Neuronal stem cell (in vitro differentiated cells): ENCODE measurements at regions not wholly inside any gene's neighbourhood (a gene's known extent, or its start where the extent isn't known, plus 50 kb on each side); places are given as distances from the start of the nearest gene placed in this dataset.

Experiments used
- DNase-seq: peaks from one replicate; pipeline ENCODE4 v3.0.0-alpha.2; 2013; ENCODE audit warnings: low spot score
- H2AFZ ChIP-seq: one replicate; pipeline ENCODE4 v1.6.1; 2013; ENCODE audit warnings: mild to moderate bottlenecking, low read length, inconsistent platforms
- H2AK5ac ChIP-seq: 2 replicates; pipeline ENCODE4 v1.6.1; 2013; ENCODE audit warnings: low read depth, mild to moderate bottlenecking, inconsistent platforms, low read length, moderate library complexity, mixed read lengths
- H2BK120ac ChIP-seq: 2 replicates; pipeline ENCODE4 v1.6.1; 2013; ENCODE audit warnings: low read depth, mild to moderate bottlenecking, inconsistent platforms, low read length, moderate library complexity, mixed read lengths
- H2BK12ac ChIP-seq: one replicate; pipeline ENCODE4 v1.6.1; 2013; ENCODE audit warnings: low read length, inconsistent platforms
- H2BK15ac ChIP-seq: 2 replicates; pipeline ENCODE4 v1.6.1; 2013; ENCODE audit warnings: mild to moderate bottlenecking, low read length, inconsistent platforms, mixed read lengths
- H2BK5ac ChIP-seq: one replicate; pipeline ENCODE4 v1.6.1; 2013; ENCODE audit warnings: inconsistent platforms, mild to moderate bottlenecking, low read length, moderate library complexity
- H3K14ac ChIP-seq: one replicate; pipeline ENCODE4 v1.6.1; 2013; ENCODE audit warnings: low read length, inconsistent platforms
- H3K18ac ChIP-seq: 2 replicates; pipeline ENCODE4 v1.6.1; 2013; ENCODE audit warnings: low read length, inconsistent platforms
- H3K23ac ChIP-seq: 2 replicates; pipeline ENCODE4 v1.6.1; 2013; ENCODE audit warnings: low read depth, mild to moderate bottlenecking, mixed read lengths, low read length, inconsistent platforms; ENCODE audit not compliant: poor library complexity
- H3K27ac ChIP-seq: replicated peaks from 3 replicates; pipeline ENCODE4 v1.5.1; 2013; ENCODE audit warnings: low read length, inconsistent platforms
- H3K27me3 ChIP-seq, 3 experiments: 2 replicates each; pipeline ENCODE4 v1.6.1; 2013; ENCODE audit warnings: low read length in 3 of 3, mild to moderate bottlenecking in 2 of 3, inconsistent platforms in 1 of 3, low read depth in 1 of 3, mixed read lengths in 1 of 3, moderate library complexity in 1 of 3; ENCODE audit not compliant: control insufficient read depth in 3 of 3, insufficient read depth in 3 of 3
- H3K36me3 ChIP-seq, 2 donors: replicated peaks in 1 of 2; 2 replicates each; pipeline ENCODE4 v1.6.1; 2013; ENCODE audit warnings: low read length in 2 of 2; ENCODE audit not compliant: control insufficient read depth in 2 of 2, insufficient read depth in 2 of 2
- H3K4ac ChIP-seq: 2 replicates; pipeline ENCODE4 v1.6.1; 2013; ENCODE audit warnings: inconsistent platforms, mild to moderate bottlenecking, low read length, moderate library complexity
- H3K4me1 ChIP-seq, 2 donors: 1 replicate in 1 of 2; 2 replicates in 1 of 2; pipeline ENCODE4 v1.6.1; 2013; ENCODE audit warnings: low read length in 2 of 2, low read depth in 1 of 2; ENCODE audit not compliant: control insufficient read depth in 2 of 2, insufficient read depth in 1 of 2
- H3K4me2 ChIP-seq: one replicate; pipeline ENCODE4 v1.6.1; 2013; ENCODE audit warnings: mild to moderate bottlenecking, low read length, inconsistent platforms; ENCODE audit not compliant: insufficient read depth, poor library complexity, severe bottlenecking
- H3K4me3 ChIP-seq, 2 donors: 2 replicates each; pipeline ENCODE4 v1.5.1; 2013; ENCODE audit warnings: low read length in 2 of 2, mild to moderate bottlenecking in 2 of 2, inconsistent platforms in 1 of 2, moderate library complexity in 1 of 2
- H3K79me1 ChIP-seq: one replicate; pipeline ENCODE4 v1.6.1; 2013; ENCODE audit warnings: low read depth, mild to moderate bottlenecking, inconsistent platforms, low read length, moderate library complexity
- H3K9ac ChIP-seq: one replicate; pipeline ENCODE4 v1.6.1; 2013; ENCODE audit warnings: mild to moderate bottlenecking, low read depth, low read length, inconsistent platforms; ENCODE audit not compliant: poor library complexity
- H3K9me3 ChIP-seq, 2 donors: replicated peaks in 1 of 2; 2 replicates each; pipeline versions ENCODE3 to v1.6.1; 2013; ENCODE audit warnings: low read length in 2 of 2, mild to moderate bottlenecking in 2 of 2, inconsistent platforms in 1 of 2, low read depth in 1 of 2, mixed read lengths in 1 of 2, moderate library complexity in 1 of 2; ENCODE audit not compliant: control insufficient read depth in 2 of 2, insufficient read depth in 1 of 2
- H4K8ac ChIP-seq: one replicate; pipeline ENCODE4 v1.6.1; 2013; ENCODE audit warnings: low read depth, mild to moderate bottlenecking, inconsistent platforms, low read length, moderate library complexity
- H4K91ac ChIP-seq: one replicate; pipeline ENCODE4 v1.6.1; 2013; ENCODE audit warnings: low read length, low read depth, mild to moderate bottlenecking, inconsistent platforms; ENCODE audit not compliant: poor library complexity
- WGBS, 2 donors: extraction: QIAGEN DNeasy Blood & Tissue Kit; methylation state at CpG; one replicate each; pipeline ENCODE4 v1.1.7; 2013; ENCODE audit warnings: missing lambda C conversion rate in 2 of 2, mixed read lengths in 1 of 2; ENCODE audit not compliant: insufficient read length in 2 of 2, insufficient replicate concordance in 1 of 2; ENCODE audit errors: extremely low coverage in 2 of 2; 5-methylcytosine and 5-hydroxymethylcytosine counted together

DNA sequence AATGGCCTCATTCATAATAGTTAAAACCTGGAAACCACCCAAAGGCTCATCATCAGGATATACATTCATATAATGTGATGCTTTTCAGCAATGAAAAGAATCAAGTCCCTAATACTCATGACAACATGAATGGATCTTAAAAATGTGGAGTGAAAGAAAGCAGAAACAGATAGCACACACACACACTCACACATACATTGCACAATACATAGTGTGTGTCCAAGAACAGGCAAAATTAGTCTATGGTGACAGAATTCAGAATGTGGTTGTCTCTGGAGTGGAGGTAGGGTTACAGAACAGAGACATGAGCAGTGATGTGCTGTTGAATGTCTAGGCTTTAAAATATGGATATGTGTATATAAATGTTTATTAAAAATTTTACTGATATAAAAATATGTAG lies 419.9 kb upstream of the PCDH15 start:
- Histone ChIP-seq H3K9ac (no peak overlapping the region), H2BK12ac (no peak overlapping the region), H3K4me2 (no peak overlapping the region), H3K27ac (no peak overlapping the region), H2BK5ac (no peak overlapping the region), H3K18ac (no peak overlapping the region), H3K14ac (no peak overlapping the region), H3K4ac (no peak overlapping the region), H3K79me1 (no peaks in the 10 kb centered on the region), H3K4me1 (no peaks in the 10 kb centered on the region), H3K4me3 (no peak overlapping the region), H3K9me3 (no peaks in the 10 kb centered on the region), H4K91ac (no peak overlapping the region), H4K8ac (no peak overlapping the region), H3K36me3 (no peaks in the 10 kb centered on the region), H2AK5ac (no peak overlapping the region), H2AFZ (no peak overlapping the region), H3K23ac (no peak overlapping the region), H2BK15ac (no peak overlapping the region), H2BK120ac (no peak overlapping the region), H3K27me3 (no peaks in the 10 kb centered on the region)
- DNase-seq, result no peak

DNA sequence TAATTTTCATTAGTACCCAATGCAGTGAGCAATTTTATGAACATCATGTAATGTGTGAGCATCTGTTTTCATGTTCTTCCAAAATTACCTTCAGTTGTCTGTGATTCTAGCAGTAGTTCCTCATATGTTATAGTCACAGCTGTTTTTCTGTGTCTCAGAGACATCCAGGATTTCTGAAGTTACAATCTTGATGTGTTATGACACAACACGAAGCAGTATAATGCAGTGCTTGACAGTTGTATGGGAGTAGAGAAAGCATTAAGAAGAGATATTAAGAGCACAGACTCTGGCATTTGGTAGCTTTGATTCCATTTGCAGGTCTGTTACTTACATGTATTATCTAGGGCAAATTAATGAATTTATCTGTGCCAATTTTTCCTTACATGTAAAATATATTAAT lies 414.7 kb upstream of the PCDH15 start:
- no CpG with 5 or more reads among the region's 1 CpG for WGBS, 2 donors
- no peaks in the 10 kb centered on the region for H3K9me3 ChIP-seq

DNA sequence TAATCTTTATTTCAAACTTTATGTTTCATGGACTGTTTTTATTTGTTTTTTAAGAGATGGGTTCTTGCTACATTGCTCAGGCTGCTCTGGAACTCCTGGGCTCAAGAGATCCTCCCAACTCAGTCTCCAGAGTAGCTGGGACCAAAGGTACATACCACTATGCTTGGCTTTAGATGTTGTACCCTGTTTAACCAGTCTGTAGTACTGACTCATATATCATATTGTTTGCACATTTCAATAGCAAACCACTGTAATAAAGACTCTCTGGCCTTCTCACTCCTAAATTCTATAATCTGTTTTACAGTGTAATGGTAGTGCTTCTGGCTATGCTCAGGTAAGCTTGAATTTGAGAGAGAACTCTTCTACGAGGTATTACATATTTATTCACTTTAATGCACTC lies 413.6 kb upstream of the PCDH15 start:
- Histone ChIP-seq H3K14ac (no peak overlapping the region), H3K9me3 (no peaks in the 10 kb centered on the region), H3K4me1 (no peaks in the 10 kb centered on the region), H3K36me3 (no peaks in the 10 kb centered on the region), H3K9ac (no peak overlapping the region), H2BK120ac (no peak overlapping the region), H3K18ac (no peak overlapping the region), H3K4me2 (no peak overlapping the region), H3K23ac (no peak overlapping the region), H2BK15ac (no peak overlapping the region), H2AFZ (no peak overlapping the region), H4K8ac (no peak overlapping the region), H3K27ac (no peak overlapping the region), H2BK5ac (no peak overlapping the region), H3K4me3 (no peak overlapping the region), H3K4ac (no peak overlapping the region), H3K79me1 (no peaks in the 10 kb centered on the region), H2BK12ac (no peak overlapping the region), H4K91ac (no peak overlapping the region), H2AK5ac (no peak overlapping the region), H3K27me3 (no peaks in the 10 kb centered on the region)
- no peak for DNase-seq
- no CpG with 5 or more reads among the region's 1 CpG for WGBS, 2 donors

More for the DNA sequence above, 414.7 kb upstream of the PCDH15 start:
- no peak overlapping the region for H2AK5ac ChIP-seq
- no peak overlapping the region for H3K9ac ChIP-seq
- H3K27ac ChIP-seq, result no peak overlapping the region
- no peak overlapping the region for H2BK5ac ChIP-seq
- no peak overlapping the region for H3K4ac ChIP-seq
- H4K91ac ChIP-seq, result no peak overlapping the region
- no peak overlapping the region for H4K8ac ChIP-seq
- H3K14ac ChIP-seq, result no peak overlapping the region
- H3K27me3 ChIP-seq, result no peaks in the 10 kb centered on the region
- no peak overlapping the region for H3K23ac ChIP-seq
- H2AFZ ChIP-seq, result no peak overlapping the region
- H3K4me3 ChIP-seq, result no peak overlapping the region
- H3K36me3 ChIP-seq, result no peaks in the 10 kb centered on the region
- H3K4me2 ChIP-seq, result no peak overlapping the region
- H3K18ac ChIP-seq, result no peak overlapping the region
- H3K4me1 ChIP-seq, result no peaks in the 10 kb centered on the region
- H2BK120ac ChIP-seq, result no peak overlapping the region
- no peak for DNase-seq
- H3K79me1 ChIP-seq, result no peaks in the 10 kb centered on the region
- no peak overlapping the region for H2BK15ac ChIP-seq
- H2BK12ac ChIP-seq, result no peak overlapping the region

DNA sequence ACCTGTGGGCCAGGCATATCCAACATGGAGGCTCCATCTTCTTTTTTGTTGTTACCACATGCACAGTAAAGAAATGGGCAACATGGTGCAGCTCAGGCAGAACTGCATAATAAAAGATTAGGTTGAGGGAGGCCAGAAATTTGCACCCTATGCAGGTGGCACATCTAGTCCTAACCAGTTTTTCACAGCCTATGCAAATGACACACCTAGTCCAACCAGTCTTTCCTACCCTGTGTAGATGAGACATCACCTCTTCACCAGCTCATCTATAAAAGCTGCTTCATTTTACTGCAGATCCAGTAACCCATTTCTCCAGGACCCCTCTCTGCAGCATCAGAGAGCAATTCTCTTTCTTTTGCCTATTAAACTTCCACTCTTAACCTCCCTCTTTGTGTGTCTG lies 411.0 kb upstream of the PCDH15 start:
- no peak overlapping the region for H2AK5ac ChIP-seq
- H4K91ac ChIP-seq, result no peak overlapping the region
- no peak overlapping the region for H2BK120ac ChIP-seq
- no peaks in the 10 kb centered on the region for H3K4me1 ChIP-seq
- no peak overlapping the region for H3K4me3 ChIP-seq
- H2BK5ac ChIP-seq, result no peak overlapping the region
- no peak for DNase-seq
- H3K36me3 ChIP-seq, result no peaks in the 10 kb centered on the region
- H2BK12ac ChIP-seq, result no peak overlapping the region
- no peaks in the 10 kb centered on the region for H3K27me3 ChIP-seq
- H2BK15ac ChIP-seq, result no peak overlapping the region
- H3K23ac ChIP-seq, result no peak overlapping the region
- H4K8ac ChIP-seq, result no peak overlapping the region
- no peak overlapping the region for H3K18ac ChIP-seq
- no peak overlapping the region for H3K4me2 ChIP-seq
- no peak overlapping the region for H3K4ac ChIP-seq
- no peak overlapping the region for H2AFZ ChIP-seq
- no peak overlapping the region for H3K9ac ChIP-seq
- no peaks in the 10 kb centered on the region for H3K9me3 ChIP-seq
- no peaks in the 10 kb centered on the region for H3K79me1 ChIP-seq
- H3K14ac ChIP-seq, result no peak overlapping the region
- no peak overlapping the region for H3K27ac ChIP-seq
